Activated B cell treated with CpG ODN at 0.5 μM for 24 hours (primary cell): ENCODE measurements at regions not wholly inside any gene's neighbourhood (a gene's known extent, or its start where the extent isn't known, plus 50 kb on each side); places are given as distances from the start of the nearest gene placed in this dataset.

Experiments
- ATAC-seq: fragments of 200-7000 bp; cut with Tn5 transposase; one replicate; pipeline ENCODE4 v1.10.0; 2021; ENCODE audit warnings: low read depth, mild to moderate bottlenecking, moderate library complexity
- CTCF ChIA-PET: fragments of 350-600 bp; sonication (Branson Sonifier 250); formaldehyde crosslinking; loops from one replicate; lab custom pipeline; 2021; ENCODE audit warnings: antibody characterized with exemption; lab: Charles Lee
- POLR2A ChIA-PET: fragments of 350-600 bp; sonication (Branson Sonifier 250); formaldehyde crosslinking; loops from one replicate; lab custom pipeline; 2021; ENCODE audit warnings: antibody characterized with exemption; lab: Charles Lee
- DNase-seq: peaks from one replicate; pipeline ENCODE4 v3.0.0; 2022
- H3K27ac Mint-ChIP-seq: one replicate; pipeline ENCODE4 v1.8.0; 2020; ENCODE audit warnings: mixed read lengths
- H3K27me3 Mint-ChIP-seq: one replicate; pipeline ENCODE4 v1.8.0; 2021; ENCODE audit warnings: mixed read lengths
- H3K36me3 Mint-ChIP-seq: one replicate; pipeline ENCODE4 v1.8.0; 2021; ENCODE audit warnings: low read depth, mixed read lengths
- H3K4me1 Mint-ChIP-seq: one replicate; pipeline ENCODE4 v1.8.0; 2021; ENCODE audit warnings: mixed read lengths
- H3K4me3 Mint-ChIP-seq: one replicate; pipeline ENCODE4 v1.8.0; 2020; ENCODE audit warnings: mild to moderate bottlenecking, mixed read lengths
- H3K9me3 Mint-ChIP-seq: one replicate; pipeline ENCODE4 v1.8.0; 2020; ENCODE audit warnings: mixed read lengths
- intact Hi-C: fragments of 100-400 bp; cut with micrococcal nuclease; formaldehyde crosslinking; loops from one replicate; pipeline ENCODE4 v1.15.1; 2024
- TF ChIP-seq, protein P1 (sequence below): fragments of 200-600 bp; IDR thresholded peaks from one replicate; pipeline ENCODE4 v1.8.0; 2022; ENCODE audit warnings: antibody characterized with exemption, mild to moderate bottlenecking

DNA sequence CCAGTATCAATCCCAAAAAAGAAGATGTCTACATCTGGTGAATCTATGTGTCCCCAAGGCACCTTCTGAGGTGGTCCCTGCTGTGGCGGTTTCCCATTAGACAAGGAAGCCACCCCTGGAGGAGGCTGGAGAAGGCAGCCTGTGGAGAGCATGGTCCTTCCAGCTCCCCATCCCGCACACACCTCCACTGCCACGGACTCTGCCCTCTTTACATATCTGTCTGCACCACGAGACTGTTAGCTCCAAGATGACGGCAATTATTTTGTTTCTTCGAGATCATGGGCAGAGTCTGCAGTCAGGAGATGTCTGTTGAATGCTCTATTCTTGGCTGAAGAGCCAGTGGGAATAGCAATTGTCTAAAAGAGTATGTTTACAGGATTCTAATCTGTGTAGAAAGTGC lies 132.0 kb downstream of the OSR1 start:
- H3K27me3 Mint-ChIP-seq, result no peaks in the 10 kb centered on the region
- DNase-seq (no peak), ATAC-seq (no peak)
- no peak overlapping the region for H3K27ac Mint-ChIP-seq
- no peaks in the 10 kb centered on the region for H3K9me3 Mint-ChIP-seq
- CTCF ChIA-PET, result no interaction called here
- H3K4me1 Mint-ChIP-seq, result no peaks in the 10 kb centered on the region
- TF ChIP-seq, protein P1, sequence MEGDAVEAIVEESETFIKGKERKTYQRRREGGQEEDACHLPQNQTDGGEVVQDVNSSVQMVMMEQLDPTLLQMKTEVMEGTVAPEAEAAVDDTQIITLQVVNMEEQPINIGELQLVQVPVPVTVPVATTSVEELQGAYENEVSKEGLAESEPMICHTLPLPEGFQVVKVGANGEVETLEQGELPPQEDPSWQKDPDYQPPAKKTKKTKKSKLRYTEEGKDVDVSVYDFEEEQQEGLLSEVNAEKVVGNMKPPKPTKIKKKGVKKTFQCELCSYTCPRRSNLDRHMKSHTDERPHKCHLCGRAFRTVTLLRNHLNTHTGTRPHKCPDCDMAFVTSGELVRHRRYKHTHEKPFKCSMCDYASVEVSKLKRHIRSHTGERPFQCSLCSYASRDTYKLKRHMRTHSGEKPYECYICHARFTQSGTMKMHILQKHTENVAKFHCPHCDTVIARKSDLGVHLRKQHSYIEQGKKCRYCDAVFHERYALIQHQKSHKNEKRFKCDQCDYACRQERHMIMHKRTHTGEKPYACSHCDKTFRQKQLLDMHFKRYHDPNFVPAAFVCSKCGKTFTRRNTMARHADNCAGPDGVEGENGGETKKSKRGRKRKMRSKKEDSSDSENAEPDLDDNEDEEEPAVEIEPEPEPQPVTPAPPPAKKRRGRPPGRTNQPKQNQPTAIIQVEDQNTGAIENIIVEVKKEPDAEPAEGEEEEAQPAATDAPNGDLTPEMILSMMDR, result no peak
- H3K4me3 Mint-ChIP-seq, result no peak overlapping the region
- POLR2A ChIA-PET, result no interaction called here
- H3K36me3 Mint-ChIP-seq, result no peaks in the 10 kb centered on the region
- intact Hi-C loops, result no loop called here

DNA sequence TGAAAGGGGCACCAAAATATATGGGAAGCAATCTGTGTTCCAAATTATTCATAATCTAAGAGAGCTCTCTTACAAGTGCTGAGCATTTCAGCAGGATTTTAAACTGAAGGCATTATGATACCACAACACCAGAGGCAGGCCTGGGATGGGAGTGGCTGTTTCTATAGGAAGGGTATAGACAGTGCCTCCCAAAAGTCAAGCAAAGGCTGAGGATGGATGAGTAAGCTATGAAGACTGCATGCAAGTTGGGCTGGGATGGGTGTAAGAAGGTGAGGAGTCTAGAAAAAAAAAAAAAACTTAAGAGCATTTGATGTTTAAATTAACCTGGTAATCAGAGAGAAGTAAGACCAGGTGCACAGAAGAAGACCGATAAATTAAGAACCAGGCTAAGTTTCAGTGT lies 132.5 kb downstream of the OSR1 start:
- ChIA-PET POLR2A (no interaction called here), CTCF (no interaction called here)
- Mint-ChIP-seq H3K4me1 (no peaks in the 10 kb centered on the region), H3K27me3 (no peaks in the 10 kb centered on the region), H3K9me3 (no peaks in the 10 kb centered on the region), H3K36me3 (no peaks in the 10 kb centered on the region), H3K27ac (no peak overlapping the region), H3K4me3 (no peak overlapping the region)
- ATAC-seq (no peak), DNase-seq (no peak)
- TF ChIP-seq, protein P1, result no peak
- intact Hi-C loops, result no loop called here

DNA sequence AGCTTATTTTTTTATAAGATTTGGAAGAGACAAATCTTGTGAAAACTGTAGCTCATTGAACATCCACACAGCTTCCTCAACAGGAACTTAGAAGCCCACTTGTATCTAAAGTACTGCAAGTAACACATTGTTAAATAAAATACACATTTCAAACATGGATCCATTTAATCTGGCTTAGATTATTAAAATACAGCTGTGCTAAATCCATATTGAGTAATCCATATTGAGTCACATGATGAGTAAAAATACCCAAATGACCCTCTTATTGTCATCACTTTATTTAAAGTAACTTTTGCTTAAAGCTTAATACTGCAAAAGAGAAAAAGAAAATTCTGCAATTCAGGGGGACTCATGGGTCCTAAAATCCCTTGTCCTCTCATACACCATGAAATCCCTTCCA lies 133.3 kb downstream of the OSR1 start:
- Mint-ChIP-seq H3K36me3 (no peaks in the 10 kb centered on the region), H3K4me1 (no peaks in the 10 kb centered on the region), H3K27me3 (no peaks in the 10 kb centered on the region), H3K4me3 (no peak overlapping the region), H3K9me3 (no peaks in the 10 kb centered on the region), H3K27ac (no peak overlapping the region)
- DNase-seq (no peak), ATAC-seq (no peak)
- ChIA-PET POLR2A (no interaction called here), CTCF (no interaction called here)
- TF ChIP-seq, protein P1, result no peak
- intact Hi-C loops, result no loop called here

DNA sequence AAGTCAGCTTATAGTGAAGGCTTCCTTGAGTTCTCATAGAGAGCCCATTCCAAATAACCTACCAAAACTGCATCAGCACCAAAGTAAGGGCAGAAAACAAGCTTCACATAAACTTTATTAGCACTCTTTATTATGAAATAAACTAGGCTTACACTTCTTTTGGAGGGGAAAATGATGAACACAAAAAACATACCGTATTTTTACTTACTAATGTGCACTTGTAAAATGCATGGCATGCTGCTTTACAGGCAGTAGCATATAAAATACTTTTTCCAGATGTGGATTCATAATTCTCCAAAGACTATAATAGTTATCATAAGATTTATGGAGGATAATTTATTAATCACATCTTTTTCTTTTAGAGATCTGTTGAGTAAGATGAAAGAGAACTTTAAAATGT lies 133.9 kb downstream of the OSR1 start:
- TF ChIP-seq, protein P1, result no peak
- no peaks in the 10 kb centered on the region for H3K27me3 Mint-ChIP-seq
- ChIA-PET POLR2A (no interaction called here), CTCF (no interaction called here)
- no peak overlapping the region for H3K27ac Mint-ChIP-seq
- no peak overlapping the region for H3K4me3 Mint-ChIP-seq
- H3K36me3 Mint-ChIP-seq, result no peaks in the 10 kb centered on the region
- DNase-seq (no peak), ATAC-seq (no peak)
- intact Hi-C loops, result no loop called here
- H3K9me3 Mint-ChIP-seq, result no peaks in the 10 kb centered on the region
- H3K4me1 Mint-ChIP-seq, result no peaks in the 10 kb centered on the region

- no peaks in the 10 kb centered on the region for H3K4me1 Mint-ChIP-seq
- DNase-seq (no peak), ATAC-seq (no peak)
- H3K36me3 Mint-ChIP-seq, result no peaks in the 10 kb centered on the region
- no peak overlapping the region for H3K27ac Mint-ChIP-seq
- H3K9me3 Mint-ChIP-seq, result no peaks in the 10 kb centered on the region
- TF ChIP-seq, protein P1, result no peak
- intact Hi-C loops, result no loop called here
- ChIA-PET CTCF (no interaction called here), POLR2A (no interaction called here)
- H3K4me3 Mint-ChIP-seq, result no peak overlapping the region
- H3K27me3 Mint-ChIP-seq, result no peaks in the 10 kb centered on the region
These were observed 134.4 kb downstream of the OSR1 start for GRCh38 chr2:19224011-19224410.
